ENCODE measurements at regions not wholly inside any gene's neighbourhood (a gene's known extent, or its start where the extent isn't known, plus 50 kb on each side); places are given as distances from the start of the nearest gene placed in this dataset.

DNA sequence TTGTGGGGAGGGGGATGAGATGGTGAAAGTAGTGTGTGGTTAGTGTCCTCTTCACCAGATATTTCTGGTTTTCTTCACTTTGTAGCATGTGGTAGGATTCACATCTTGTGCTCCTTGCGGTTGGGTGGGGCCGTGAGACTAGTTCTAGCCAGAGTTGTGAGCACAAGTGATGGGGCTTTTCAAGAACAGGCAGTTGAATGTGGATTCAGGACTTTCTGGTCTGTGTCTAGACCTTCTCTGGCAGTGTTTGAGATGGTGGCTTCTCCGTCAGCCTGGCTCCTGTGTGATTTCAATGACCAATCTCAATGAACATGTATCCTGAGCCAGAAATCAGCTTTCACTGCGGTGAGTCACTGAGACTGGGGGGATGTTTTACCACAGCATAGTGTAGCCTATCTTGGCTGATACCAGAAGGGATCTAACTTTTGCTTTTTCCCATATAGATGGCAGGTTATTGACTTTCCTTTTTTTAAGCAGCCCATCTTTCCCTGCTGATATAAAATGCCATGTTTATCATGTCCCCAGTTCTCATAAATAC, 82.6 kb downstream of the RPLP1 start:
- Histone ChIP-seq H3K4me1 (ENCODE audit: insufficient read depth, low read length) (no peaks in the 10 kb centered on the region), H3K27ac (ENCODE audit: low read length) (no peak overlapping the region), H3K36me3 (ENCODE audit: insufficient read depth, low read length) (no peaks in the 10 kb centered on the region), H4K20me1 (ENCODE audit: insufficient read depth, low read length) (no peaks in the 10 kb centered on the region), H3K4me2 (ENCODE audit: insufficient read depth, low read length) (no peak overlapping the region), H3K9ac (ENCODE audit: low read depth, low read length) (no peak overlapping the region), H3K4me3 (ENCODE audit: low read depth in 1 of 2, low read length in 2 of 2) (no peak overlapping the region), H3K9me3 (ENCODE audit: insufficient read depth, low read length, severe bottlenecking) (no peaks in the 10 kb centered on the region), H2AFZ (ENCODE audit: low read depth, low read length) (no peak overlapping the region), H3K79me2 (ENCODE audit: insufficient read depth, low read length) (no peaks in the 10 kb centered on the region), H3K27me3 (ENCODE audit: insufficient read depth, low read length, poor library complexity) (peaks cover 4% of the 10 kb centered on the region)
- DNase-seq = no peak
- no peak for ATAC-seq (ENCODE audit: insufficient read depth, low read depth)
- TF ChIP-seq EZH2 (IDR thresholded peaks at IDR 0.05; ENCODE audit: borderline replicate concordance, low read depth, low read length, severe bottlenecking) = no peak
- TF ChIP-seq, protein P1, sequence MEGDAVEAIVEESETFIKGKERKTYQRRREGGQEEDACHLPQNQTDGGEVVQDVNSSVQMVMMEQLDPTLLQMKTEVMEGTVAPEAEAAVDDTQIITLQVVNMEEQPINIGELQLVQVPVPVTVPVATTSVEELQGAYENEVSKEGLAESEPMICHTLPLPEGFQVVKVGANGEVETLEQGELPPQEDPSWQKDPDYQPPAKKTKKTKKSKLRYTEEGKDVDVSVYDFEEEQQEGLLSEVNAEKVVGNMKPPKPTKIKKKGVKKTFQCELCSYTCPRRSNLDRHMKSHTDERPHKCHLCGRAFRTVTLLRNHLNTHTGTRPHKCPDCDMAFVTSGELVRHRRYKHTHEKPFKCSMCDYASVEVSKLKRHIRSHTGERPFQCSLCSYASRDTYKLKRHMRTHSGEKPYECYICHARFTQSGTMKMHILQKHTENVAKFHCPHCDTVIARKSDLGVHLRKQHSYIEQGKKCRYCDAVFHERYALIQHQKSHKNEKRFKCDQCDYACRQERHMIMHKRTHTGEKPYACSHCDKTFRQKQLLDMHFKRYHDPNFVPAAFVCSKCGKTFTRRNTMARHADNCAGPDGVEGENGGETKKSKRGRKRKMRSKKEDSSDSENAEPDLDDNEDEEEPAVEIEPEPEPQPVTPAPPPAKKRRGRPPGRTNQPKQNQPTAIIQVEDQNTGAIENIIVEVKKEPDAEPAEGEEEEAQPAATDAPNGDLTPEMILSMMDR (IDR thresholded peaks at IDR 0.05; ENCODE audit: borderline replicate concordance, extremely low read depth, low read length, poor library complexity, severe bottlenecking) = no peak

GRCh38 chr15:69535998-69536397, 83.4 kb downstream of the RPLP1 start:
- H3K27me3 ChIP-seq (ENCODE audit: insufficient read depth, low read length, poor library complexity) = peaks cover 6% of the 10 kb centered on the region
- no peak overlapping the region for H2AFZ ChIP-seq (ENCODE audit: low read depth, low read length)
- no peaks in the 10 kb centered on the region for H4K20me1 ChIP-seq (ENCODE audit: insufficient read depth, low read length)
- H3K4me2 ChIP-seq (ENCODE audit: insufficient read depth, low read length) = no peak overlapping the region
- no peak overlapping the region for H3K4me3 ChIP-seq (ENCODE audit: low read depth in 1 of 2, low read length in 2 of 2)
- DNase-seq (no peak), ATAC-seq (ENCODE audit: insufficient read depth, low read depth) (no peak)
- H3K27ac ChIP-seq (ENCODE audit: low read length) = no peak overlapping the region
- no peaks in the 10 kb centered on the region for H3K9me3 ChIP-seq (ENCODE audit: insufficient read depth, low read length, severe bottlenecking)
- H3K36me3 ChIP-seq (ENCODE audit: insufficient read depth, low read length) = no peaks in the 10 kb centered on the region
- no peaks in the 10 kb centered on the region for H3K79me2 ChIP-seq (ENCODE audit: insufficient read depth, low read length)
- H3K4me1 ChIP-seq (ENCODE audit: insufficient read depth, low read length) = no peaks in the 10 kb centered on the region
- no peak overlapping the region for H3K9ac ChIP-seq (ENCODE audit: low read depth, low read length)
- TF ChIP-seq EZH2 (IDR thresholded peaks at IDR 0.05; ENCODE audit: borderline replicate concordance, low read depth, low read length, severe bottlenecking) = no peak
- TF ChIP-seq, protein P1 (IDR thresholded peaks at IDR 0.05; ENCODE audit: borderline replicate concordance, extremely low read depth, low read length, poor library complexity, severe bottlenecking) = no peak

- H3K9ac ChIP-seq (ENCODE audit: low read depth, low read length) = no peak overlapping the region
- TF ChIP-seq, protein P1 (IDR thresholded peaks at IDR 0.05; ENCODE audit: borderline replicate concordance, extremely low read depth, low read length, poor library complexity, severe bottlenecking) = no peak
- TF ChIP-seq EZH2 (IDR thresholded peaks at IDR 0.05; ENCODE audit: borderline replicate concordance, low read depth, low read length, severe bottlenecking) = no peak
- H3K4me2 ChIP-seq (ENCODE audit: insufficient read depth, low read length) = no peak overlapping the region
- peaks cover 6% of the 10 kb centered on the region for H3K27me3 ChIP-seq (ENCODE audit: insufficient read depth, low read length, poor library complexity)
- H3K4me1 ChIP-seq (ENCODE audit: insufficient read depth, low read length) = no peaks in the 10 kb centered on the region
- H3K9me3 ChIP-seq (ENCODE audit: insufficient read depth, low read length, severe bottlenecking) = no peaks in the 10 kb centered on the region
- no peaks in the 10 kb centered on the region for H3K36me3 ChIP-seq (ENCODE audit: insufficient read depth, low read length)
- DNase-seq (no peak), ATAC-seq (ENCODE audit: insufficient read depth, low read depth) (no peak)
- H4K20me1 ChIP-seq (ENCODE audit: insufficient read depth, low read length) = 0 out of 2 replicates have a peak, but pooled peaks cover under 1% of the 10 kb centered on the region
- no peaks in the 10 kb centered on the region for H3K79me2 ChIP-seq (ENCODE audit: insufficient read depth, low read length)
- H3K27ac ChIP-seq (ENCODE audit: low read length) = no peak overlapping the region
- no peak overlapping the region for H2AFZ ChIP-seq (ENCODE audit: low read depth, low read length)
- H3K4me3 ChIP-seq (ENCODE audit: low read depth in 1 of 2, low read length in 2 of 2) = no peak overlapping the region
Measured at GRCh38 chr15:69536726-69537512, 84.3 kb downstream of the RPLP1 start.
